Stimulated activated naive B cell treated with anti-CD40 and anti-IgM and Interleukin-4, amounts not matched to agents 10 μg/mL and 1 μg/mL and 100 μg/mL, for 72 hours (primary cell): ENCODE measurements at regions not wholly inside any gene's neighbourhood (a gene's known extent, or its start where the extent isn't known, plus 50 kb on each side); places are given as distances from the start of the nearest gene placed in this dataset.

ENCODE experiments used
- ATAC-seq, 2 donors: fragments of 150-1000 bp; cut with Tn5 transposase; replicated peaks; 2 replicates each; pipeline ENCODE4 v1.10.0; 2021; ENCODE audit warnings: moderate library complexity in 1 of 2
- DNase-seq: peaks from one replicate; pipeline ENCODE4 v3.0.0; 2021
- H3K27ac Mint-ChIP-seq: one replicate; pipeline ENCODE4 v1.8.0; 2022; ENCODE audit warnings: mild to moderate bottlenecking, mixed read lengths
- H3K27me3 Mint-ChIP-seq, 2 donors: one replicate each; pipeline ENCODE4 v1.8.0; 2022; ENCODE audit warnings: mixed read lengths in 2 of 2
- H3K36me3 Mint-ChIP-seq, 2 donors: one replicate each; pipeline ENCODE4 v1.8.0; 2022; ENCODE audit warnings: mixed read lengths in 2 of 2, mild to moderate bottlenecking in 1 of 2
- H3K4me1 Mint-ChIP-seq, 2 donors: one replicate each; pipeline ENCODE4 v1.8.0; 2022; ENCODE audit warnings: mixed read lengths in 2 of 2, mild to moderate bottlenecking in 1 of 2
- H3K4me3 Mint-ChIP-seq, 2 donors: one replicate each; pipeline ENCODE4 v1.8.0; 2022; ENCODE audit warnings: mild to moderate bottlenecking in 2 of 2, mixed read lengths in 2 of 2, moderate library complexity in 1 of 2
- H3K9me3 Mint-ChIP-seq, 2 donors: one replicate each; pipeline ENCODE4 v1.8.0; 2022; ENCODE audit warnings: mixed read lengths in 2 of 2, mild to moderate bottlenecking in 1 of 2

GRCh38 chr14:94690486-94690885 lies 78.3 kb downstream of the SERPINA3 start:
- Mint-ChIP-seq H3K4me1 (peaks cover 0 to 4% of the 10 kb centered on the region in 2 donors), H3K4me3 (no peak overlapping the region), H3K9me3 (no peaks in the 10 kb centered on the region), H3K36me3 (no peaks in the 10 kb centered on the region), H3K27ac (no peak overlapping the region), H3K27me3 (peaks cover 21 to 39% of the 10 kb centered on the region in 2 donors)
- no peak for ATAC-seq
- no peak for DNase-seq

GRCh38 chr14:94689985-94690400 lies 77.8 kb downstream of the SERPINA3 start:
- ATAC-seq (no peak), DNase-seq (no peak)
- Mint-ChIP-seq H3K4me1 (peaks cover 0 to 4% of the 10 kb centered on the region in 2 donors), H3K36me3 (no peaks in the 10 kb centered on the region), H3K27me3 (peaks cover 21 to 39% of the 10 kb centered on the region in 2 donors), H3K4me3 (no peak overlapping the region), H3K9me3 (no peaks in the 10 kb centered on the region), H3K27ac (no peak overlapping the region)

GRCh38 chr14:94689218-94689984 lies 77.2 kb downstream of the SERPINA3 start:
- Mint-ChIP-seq H3K27me3 (peaks cover 21 to 39% of the 10 kb centered on the region in 2 donors), H3K9me3 (no peaks in the 10 kb centered on the region), H3K36me3 (no peaks in the 10 kb centered on the region), H3K27ac (no peak overlapping the region), H3K4me1 (peaks cover 0 to 4% of the 10 kb centered on the region in 2 donors), H3K4me3 (no peak overlapping the region)
- peak; percentile 82 to 93 for ATAC-seq
- DNase-seq = peak; percentile 27

DNA sequence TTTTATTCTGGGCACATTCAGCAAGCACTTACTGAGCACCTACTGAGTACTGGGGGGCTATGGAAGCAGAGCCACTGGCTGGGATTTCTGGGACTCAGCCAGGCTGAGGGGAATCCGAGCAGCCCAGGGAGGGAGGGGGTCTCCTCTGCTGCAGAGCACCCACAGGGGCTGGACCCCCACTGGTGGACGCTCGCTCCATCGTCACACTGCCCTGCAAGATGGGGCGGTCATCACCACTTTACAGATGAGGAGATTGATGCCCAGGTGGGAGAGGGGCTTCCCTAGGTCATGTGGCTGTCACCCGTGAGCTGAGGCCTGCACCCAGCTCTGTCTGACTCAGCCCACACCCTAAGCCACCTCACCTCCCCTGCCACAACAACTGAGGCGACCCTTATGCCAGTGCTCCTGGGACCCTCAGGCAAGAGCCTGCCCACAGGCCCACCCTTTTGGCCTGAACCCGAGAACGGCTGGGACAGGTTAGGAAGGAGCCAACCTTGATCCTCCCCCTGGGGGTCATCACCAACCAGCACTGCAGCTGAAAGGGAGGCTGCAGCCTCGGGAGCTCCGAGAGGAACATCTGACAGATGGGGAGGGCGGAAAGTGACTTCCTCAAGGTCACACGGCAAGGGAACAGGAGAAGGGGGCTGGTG lies 74.4 kb downstream of the SERPINA3 start:
- Mint-ChIP-seq H3K27ac (no peak overlapping the region), H3K36me3 (no peaks in the 10 kb centered on the region), H3K4me3 (no peak overlapping the region), H3K9me3 (no peaks in the 10 kb centered on the region), H3K4me1 (peaks cover 0 to 4% of the 10 kb centered on the region in 2 donors), H3K27me3 (peaks cover 15 to 36% of the 10 kb centered on the region in 2 donors)
- DNase-seq (no peak), ATAC-seq (no peak)

- H3K9me3 Mint-ChIP-seq = peaks cover 0 to 2% of the 10 kb centered on the region in 2 donors
- H3K4me1 Mint-ChIP-seq = peaks cover 0 to 4% of the 10 kb centered on the region in 2 donors
- no peak overlapping the region for H3K27ac Mint-ChIP-seq
- DNase-seq = no peak
- ATAC-seq = no peak
- H3K27me3 Mint-ChIP-seq = peaks cover 7 to 36% of the 10 kb centered on the region in 2 donors
- H3K4me3 Mint-ChIP-seq = no peak overlapping the region
- H3K36me3 Mint-ChIP-seq = no peaks in the 10 kb centered on the region
These were observed 73.7 kb downstream of the SERPINA3 start for GRCh38 chr14:94685681-94686485.

DNA sequence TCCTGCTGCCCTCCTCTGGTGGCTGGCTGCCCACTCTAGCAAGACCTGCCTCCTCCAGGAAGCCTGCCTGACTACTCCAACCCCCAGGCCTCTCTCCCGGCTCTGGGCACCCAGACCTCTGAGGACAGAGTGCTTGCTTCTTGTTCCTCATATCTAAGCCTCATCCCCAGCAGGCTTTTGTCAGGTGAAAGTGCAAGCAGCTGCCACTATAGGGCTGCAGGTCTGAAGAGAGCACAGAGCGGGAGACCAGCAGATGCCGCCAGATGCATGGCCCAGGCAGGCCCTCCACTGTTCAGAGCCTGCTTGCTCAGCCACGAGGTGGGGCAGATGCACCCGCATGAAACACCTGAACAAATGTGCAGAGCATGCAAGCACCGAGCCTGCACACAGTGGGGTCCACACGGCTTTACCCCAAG lies 73.0 kb downstream of the SERPINA3 start:
- DNase-seq = no peak
- H3K36me3 Mint-ChIP-seq = no peaks in the 10 kb centered on the region
- H3K9me3 Mint-ChIP-seq = peaks cover 0 to 2% of the 10 kb centered on the region in 2 donors
- peaks cover 0 to 4% of the 10 kb centered on the region in 2 donors for H3K4me1 Mint-ChIP-seq
- H3K4me3 Mint-ChIP-seq = no peak overlapping the region
- peaks cover 6 to 32% of the 10 kb centered on the region in 2 donors for H3K27me3 Mint-ChIP-seq
- H3K27ac Mint-ChIP-seq = no peak overlapping the region
- ATAC-seq = no peak

DNA sequence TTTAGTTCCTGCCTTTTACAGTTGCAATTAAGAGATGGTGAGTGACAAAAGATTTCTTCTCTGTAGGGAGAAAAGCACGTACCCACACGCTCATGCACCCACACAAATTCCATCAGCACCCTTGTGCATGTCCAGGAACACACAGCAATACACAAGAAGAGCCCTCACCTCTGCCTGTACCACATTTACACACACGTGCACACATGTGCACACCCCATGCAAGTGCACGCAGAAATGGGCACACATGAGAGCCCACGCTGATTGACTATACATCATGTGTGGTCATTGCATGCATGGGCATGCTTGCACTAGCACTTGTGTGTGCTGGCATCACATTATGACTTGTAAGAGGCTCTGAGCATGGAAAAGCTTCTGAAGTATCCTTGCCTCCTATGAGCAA lies 70.5 kb downstream of the SERPINA3 start:
- ATAC-seq (no peak), DNase-seq (no peak)
- Mint-ChIP-seq H3K27me3 (peaks cover 4 to 16% of the 10 kb centered on the region in 2 donors), H3K4me1 (no peaks in the 10 kb centered on the region), H3K9me3 (peaks cover 0 to 2% of the 10 kb centered on the region in 2 donors), H3K27ac (no peak overlapping the region), H3K36me3 (no peaks in the 10 kb centered on the region), H3K4me3 (no peak overlapping the region)

GRCh38 chr14:94682061-94682516 lies 69.9 kb downstream of the SERPINA3 start:
- no peak for DNase-seq

GRCh38 chr14:94681300-94682060 lies 69.3 kb downstream of the SERPINA3 start:
- peak; percentile 39 to 46 for ATAC-seq
- no peak for DNase-seq
- H3K4me3 Mint-ChIP-seq = no peak overlapping the region

More at GRCh38 chr14:94682061-94682516, 69.9 kb downstream of the SERPINA3 start:
- ATAC-seq = no peak
- no peaks in the 10 kb centered on the region for H3K4me1 Mint-ChIP-seq
- H3K4me3 Mint-ChIP-seq = no peak overlapping the region
- H3K27ac Mint-ChIP-seq = no peak overlapping the region
- H3K36me3 Mint-ChIP-seq = no peaks in the 10 kb centered on the region
- peaks cover 0 to 2% of the 10 kb centered on the region in 2 donors for H3K9me3 Mint-ChIP-seq
- peaks cover 8 to 17% of the 10 kb centered on the region in 2 donors for H3K27me3 Mint-ChIP-seq

GRCh38 chr14:94680862-94681288 lies 68.7 kb downstream of the SERPINA3 start:
- Mint-ChIP-seq H3K9me3 (peaks cover 0 to 2% of the 10 kb centered on the region in 2 donors), H3K4me1 (no peaks in the 10 kb centered on the region)
- no peak for ATAC-seq

More at GRCh38 chr14:94681300-94682060, 69.3 kb downstream of the SERPINA3 start:
- H3K27me3 Mint-ChIP-seq = peaks cover 8 to 18% of the 10 kb centered on the region in 2 donors
- H3K27ac Mint-ChIP-seq = no peak overlapping the region
- H3K9me3 Mint-ChIP-seq = peaks cover 0 to 2% of the 10 kb centered on the region in 2 donors
- no peaks in the 10 kb centered on the region for H3K36me3 Mint-ChIP-seq
- no peaks in the 10 kb centered on the region for H3K4me1 Mint-ChIP-seq

DNA sequence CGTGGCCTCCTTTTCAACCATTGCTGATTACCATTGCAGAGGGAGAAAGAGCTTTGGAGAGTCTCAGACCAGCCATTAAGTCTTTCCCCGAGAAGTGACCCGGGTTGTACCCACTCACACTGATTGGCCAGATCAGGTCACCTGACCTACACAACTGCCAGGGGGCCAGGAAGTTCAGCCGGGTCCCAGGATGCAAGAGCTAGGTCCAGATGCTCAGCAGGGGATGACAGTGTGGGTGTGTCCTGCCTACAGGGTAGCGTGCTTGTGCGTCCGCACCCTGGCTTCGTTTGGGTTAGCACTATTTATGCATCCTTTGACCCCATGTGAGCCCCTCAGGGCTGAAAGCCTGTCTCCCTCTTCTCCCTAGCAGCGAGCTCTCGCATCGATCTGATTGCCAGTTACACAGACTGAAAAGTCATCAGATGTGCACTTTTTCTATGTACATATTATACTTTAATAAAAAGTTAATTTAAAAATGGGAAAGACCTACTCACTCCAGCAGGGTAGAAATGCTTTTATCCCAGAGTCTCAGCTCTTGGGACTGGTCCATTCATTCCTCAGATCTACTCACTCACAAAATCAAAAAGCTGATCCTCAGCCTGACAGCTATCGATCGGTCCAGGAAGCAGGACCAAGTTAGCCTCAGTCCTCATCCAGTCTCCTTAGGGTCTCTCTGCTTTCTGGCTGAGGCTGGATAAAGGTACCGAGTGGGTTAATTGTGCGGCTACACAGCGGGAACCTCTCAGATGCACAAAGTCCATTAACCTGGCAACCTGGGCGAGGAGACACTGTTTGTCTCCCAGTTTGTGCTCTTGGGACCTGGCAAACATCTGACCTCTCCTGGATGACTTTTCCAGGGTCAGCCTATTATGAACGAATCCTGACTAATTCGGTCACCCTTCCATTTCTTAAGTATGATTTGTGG lies 68.0 kb downstream of the SERPINA3 start:
- no peak for DNase-seq
- Mint-ChIP-seq H3K9me3 (peaks cover 0 to 2% of the 10 kb centered on the region in 2 donors), H3K27me3 (peaks cover 11 to 18% of the 10 kb centered on the region in 2 donors), H3K4me1 (no peaks in the 10 kb centered on the region), H3K36me3 (no peaks in the 10 kb centered on the region), H3K4me3 (no peak overlapping the region), H3K27ac (no peak overlapping the region)
- ATAC-seq = no peak

More at GRCh38 chr14:94680862-94681288, 68.7 kb downstream of the SERPINA3 start:
- Mint-ChIP-seq H3K27ac (no peak overlapping the region), H3K36me3 (no peaks in the 10 kb centered on the region), H3K4me3 (no peak overlapping the region), H3K27me3 (peaks cover 9 to 18% of the 10 kb centered on the region in 2 donors)
- DNase-seq = no peak

DNA sequence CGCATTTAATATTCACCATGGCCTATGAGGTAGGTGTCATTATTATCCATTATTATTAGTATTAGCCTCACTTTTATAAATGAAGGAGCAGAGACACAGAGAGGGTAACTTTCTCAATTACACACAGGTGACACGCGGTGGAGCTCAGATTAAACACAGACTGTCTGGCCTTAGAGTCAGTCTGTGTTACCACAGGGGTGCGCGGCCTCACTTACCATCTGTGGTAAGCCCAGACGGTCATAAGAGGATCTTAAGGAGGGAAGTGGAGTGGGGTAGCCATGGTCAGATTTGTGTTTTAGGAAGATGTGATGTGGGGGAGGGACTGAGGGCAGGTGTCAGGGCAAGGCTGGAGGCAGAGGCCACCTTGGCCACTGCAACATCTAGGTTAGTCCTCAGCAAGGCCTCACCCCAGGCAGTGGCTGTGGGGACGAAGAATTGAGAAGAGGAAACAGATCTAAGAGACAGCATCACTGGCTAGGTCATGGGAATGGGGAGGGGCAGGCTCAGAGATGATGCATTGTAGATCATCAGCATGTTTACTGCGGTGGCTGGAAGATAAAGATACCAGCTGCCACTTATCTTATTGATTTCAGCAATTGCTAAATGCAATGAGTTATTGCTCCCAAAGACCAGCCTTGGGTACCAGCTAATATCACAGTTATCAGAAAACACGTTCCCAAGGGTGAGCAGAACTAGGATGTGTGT lies 67.1 kb downstream of the SERPINA3 start:
- Mint-ChIP-seq H3K4me3 (no peak overlapping the region), H3K27me3 (peaks cover 11 to 18% of the 10 kb centered on the region in 2 donors), H3K9me3 (peaks cover 0 to 2% of the 10 kb centered on the region in 2 donors), H3K36me3 (no peaks in the 10 kb centered on the region), H3K27ac (no peak overlapping the region), H3K4me1 (no peaks in the 10 kb centered on the region)
- ATAC-seq (no peak), DNase-seq (no peak)
